GM06990 (cell line): ENCODE measurements at regions not wholly inside any gene's neighbourhood (a gene's known extent, or its start where the extent isn't known, plus 50 kb on each side); places are given as distances from the start of the nearest gene placed in this dataset.

ENCODE experiments used
- DNase-seq: peaks from one replicate; pipeline ENCODE4 v3.0.0-alpha.2; 2011; ENCODE audit not compliant: insufficient read length; ENCODE audit errors: extremely low read depth
- H3K27me3 ChIP-seq: replicated peaks from 2 replicates; pipeline ENCODE4 v1.6.0; 2011; ENCODE audit warnings: low read length; ENCODE audit not compliant: control insufficient read depth, insufficient read depth
- H3K36me3 ChIP-seq: 2 replicates; pipeline ENCODE4 v1.5.1; 2011; ENCODE audit warnings: low read length; ENCODE audit not compliant: control insufficient read depth, insufficient read depth
- H3K4me3 ChIP-seq: replicated peaks from 2 replicates; pipeline ENCODE4 v1.5.1; 2011; ENCODE audit warnings: low read depth, mild to moderate bottlenecking, control low read depth, low read length
- TF ChIP-seq, protein P1 (sequence below): IDR thresholded peaks from 2 replicates; pipeline ENCODE4 v1.5.1; 2011; ENCODE audit warnings: low read length, control low read depth, mild to moderate bottlenecking, inconsistent platforms; ENCODE audit not compliant: insufficient read depth, poor library complexity, severe bottlenecking

DNA sequence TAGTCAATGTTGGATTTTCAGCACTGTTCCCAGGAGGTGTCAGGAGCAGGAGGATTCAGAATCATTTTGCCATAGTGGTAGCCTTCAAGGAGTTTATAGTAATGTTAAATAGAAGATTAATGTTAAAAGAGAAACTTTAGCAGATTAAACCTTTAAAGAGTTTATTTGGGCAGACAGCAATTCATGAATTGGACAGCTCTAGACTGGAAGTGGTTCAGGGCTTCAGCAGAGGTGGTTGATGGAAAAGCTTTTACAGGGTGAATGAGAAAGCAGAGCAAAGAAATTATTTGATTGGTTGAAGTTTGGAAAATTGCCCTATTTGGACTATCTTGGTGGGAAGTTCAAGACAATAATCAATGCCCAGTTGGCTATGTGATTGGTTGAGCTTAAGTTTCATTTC is 416.6 kb upstream of the TBL1XR1 start:
- H3K4me3 ChIP-seq = no peak overlapping the region
- TF ChIP-seq, protein P1, sequence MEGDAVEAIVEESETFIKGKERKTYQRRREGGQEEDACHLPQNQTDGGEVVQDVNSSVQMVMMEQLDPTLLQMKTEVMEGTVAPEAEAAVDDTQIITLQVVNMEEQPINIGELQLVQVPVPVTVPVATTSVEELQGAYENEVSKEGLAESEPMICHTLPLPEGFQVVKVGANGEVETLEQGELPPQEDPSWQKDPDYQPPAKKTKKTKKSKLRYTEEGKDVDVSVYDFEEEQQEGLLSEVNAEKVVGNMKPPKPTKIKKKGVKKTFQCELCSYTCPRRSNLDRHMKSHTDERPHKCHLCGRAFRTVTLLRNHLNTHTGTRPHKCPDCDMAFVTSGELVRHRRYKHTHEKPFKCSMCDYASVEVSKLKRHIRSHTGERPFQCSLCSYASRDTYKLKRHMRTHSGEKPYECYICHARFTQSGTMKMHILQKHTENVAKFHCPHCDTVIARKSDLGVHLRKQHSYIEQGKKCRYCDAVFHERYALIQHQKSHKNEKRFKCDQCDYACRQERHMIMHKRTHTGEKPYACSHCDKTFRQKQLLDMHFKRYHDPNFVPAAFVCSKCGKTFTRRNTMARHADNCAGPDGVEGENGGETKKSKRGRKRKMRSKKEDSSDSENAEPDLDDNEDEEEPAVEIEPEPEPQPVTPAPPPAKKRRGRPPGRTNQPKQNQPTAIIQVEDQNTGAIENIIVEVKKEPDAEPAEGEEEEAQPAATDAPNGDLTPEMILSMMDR = no peak
- H3K27me3 ChIP-seq = no peaks in the 10 kb centered on the region
- no peaks in the 10 kb centered on the region for H3K36me3 ChIP-seq
- no peak for DNase-seq

DNA sequence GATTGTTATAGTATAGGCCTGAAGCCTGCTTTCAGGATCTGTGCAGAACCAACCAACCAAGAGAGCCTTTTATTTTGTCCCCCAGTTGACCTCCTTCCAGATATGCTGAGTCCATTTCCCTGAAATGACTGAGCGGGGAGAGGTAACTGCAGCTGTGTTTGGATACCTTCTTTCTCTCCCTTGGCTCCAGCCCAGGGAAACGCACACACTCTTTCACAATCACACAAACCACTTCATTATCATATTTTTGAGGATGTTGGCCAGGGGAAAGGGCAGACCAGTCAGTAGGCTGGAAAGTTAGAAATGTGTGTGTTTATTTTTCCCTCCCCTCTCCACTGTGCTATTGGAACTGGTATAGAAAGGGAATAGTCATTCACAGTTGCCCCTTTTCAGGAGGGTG is 417.7 kb upstream of the TBL1XR1 start:
- no peak overlapping the region for H3K4me3 ChIP-seq
- DNase-seq = no peak
- TF ChIP-seq, protein P1 = no peak
- H3K27me3 ChIP-seq = no peaks in the 10 kb centered on the region
- no peaks in the 10 kb centered on the region for H3K36me3 ChIP-seq

DNA sequence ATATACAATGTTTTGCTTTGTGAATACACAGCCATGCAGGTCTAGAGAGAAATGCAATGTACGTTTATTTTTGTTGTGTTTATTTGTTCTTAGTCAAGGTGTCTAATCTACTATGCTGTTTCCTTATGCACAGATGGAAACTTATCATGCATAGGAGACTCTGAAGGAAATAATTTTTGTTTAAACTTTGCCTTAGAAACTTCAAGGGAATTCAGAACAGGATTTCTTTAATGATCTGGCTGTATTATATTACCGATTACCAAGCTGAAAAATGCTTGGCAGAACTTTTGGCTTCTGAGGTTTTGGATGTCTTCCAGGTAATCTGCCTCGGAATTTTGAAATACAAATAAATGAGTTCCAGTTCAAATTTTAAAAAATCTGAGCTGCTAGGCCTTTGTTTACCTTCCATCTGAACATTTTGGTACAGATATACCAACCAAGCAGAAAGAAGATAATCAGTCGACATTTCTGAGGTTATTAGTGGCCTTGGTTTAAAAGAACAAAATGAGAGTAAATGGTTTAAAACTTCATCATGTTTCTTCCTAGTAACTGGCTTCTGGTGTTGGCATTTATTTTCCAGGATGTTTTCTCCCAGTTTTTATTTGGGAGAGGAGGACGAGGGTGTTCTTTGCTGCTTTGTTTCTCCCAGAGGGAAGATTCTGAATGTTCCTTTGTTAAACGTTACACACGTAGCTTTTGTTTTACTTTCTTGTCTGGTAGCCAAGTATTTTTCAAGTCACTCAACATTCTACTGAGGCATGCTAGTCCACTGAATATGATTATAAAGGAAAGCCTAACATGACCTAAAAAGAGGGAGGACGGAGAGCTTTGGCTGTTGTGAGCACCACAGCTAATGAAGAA is 421.8 kb upstream of the TBL1XR1 start:
- DNase-seq = no peak
- Histone ChIP-seq H3K4me3 (no peak overlapping the region), H3K27me3 (no peaks in the 10 kb centered on the region), H3K36me3 (no peaks in the 10 kb centered on the region)
- TF ChIP-seq, protein P1 = no peak

DNA sequence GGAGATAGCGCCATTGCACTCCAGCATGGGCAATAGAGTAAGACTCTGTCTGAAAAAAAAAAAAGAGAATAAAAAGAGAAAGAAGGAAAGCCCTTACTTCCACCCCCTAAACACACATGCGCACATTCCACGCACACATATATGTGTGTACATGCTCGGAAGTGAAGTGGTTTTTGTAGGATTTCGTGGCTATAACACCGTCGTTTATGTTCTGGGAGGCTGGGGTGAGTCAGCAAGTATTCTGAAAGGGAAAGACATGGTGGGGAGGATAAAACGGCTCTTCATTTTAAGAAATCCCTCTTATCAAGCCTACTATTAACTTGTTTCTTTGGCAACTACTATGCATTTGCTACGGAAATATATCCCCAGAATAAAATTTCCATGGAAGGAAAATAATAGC is 422.8 kb upstream of the TBL1XR1 start:
- no peak for DNase-seq
- H3K4me3 ChIP-seq = no peak overlapping the region
- TF ChIP-seq, protein P1 = no peak
- H3K36me3 ChIP-seq = no peaks in the 10 kb centered on the region
- H3K27me3 ChIP-seq = no peaks in the 10 kb centered on the region

DNA sequence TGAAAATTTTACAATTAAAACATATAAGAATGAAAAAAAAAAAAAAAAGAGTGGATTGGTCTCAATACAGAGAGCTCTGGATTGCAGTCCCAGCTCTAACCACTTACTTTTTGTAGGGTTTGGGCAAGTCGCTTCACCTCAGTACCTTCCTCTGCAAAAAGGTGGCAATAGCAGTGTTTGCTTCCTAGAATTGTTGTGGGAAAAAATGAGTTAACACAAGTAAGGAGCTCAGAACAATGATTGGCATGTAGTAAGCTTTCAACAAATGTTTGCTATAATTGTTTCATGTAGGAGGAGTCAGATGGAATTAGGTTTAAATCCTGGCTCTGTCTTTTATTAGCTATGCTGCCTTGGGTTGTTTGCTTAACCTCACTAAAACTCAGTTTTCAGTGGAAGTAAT is 425.2 kb upstream of the TBL1XR1 start:
- H3K36me3 ChIP-seq = no peaks in the 10 kb centered on the region
- H3K4me3 ChIP-seq = no peak overlapping the region
- TF ChIP-seq, protein P1 = no peak
- no peaks in the 10 kb centered on the region for H3K27me3 ChIP-seq
- DNase-seq = no peak
